ENCODE measurements at regions not wholly inside any gene's neighbourhood (a gene's known extent, or its start where the extent isn't known, plus 50 kb on each side); places are given as distances from the start of the nearest gene placed in this dataset.

DNA sequence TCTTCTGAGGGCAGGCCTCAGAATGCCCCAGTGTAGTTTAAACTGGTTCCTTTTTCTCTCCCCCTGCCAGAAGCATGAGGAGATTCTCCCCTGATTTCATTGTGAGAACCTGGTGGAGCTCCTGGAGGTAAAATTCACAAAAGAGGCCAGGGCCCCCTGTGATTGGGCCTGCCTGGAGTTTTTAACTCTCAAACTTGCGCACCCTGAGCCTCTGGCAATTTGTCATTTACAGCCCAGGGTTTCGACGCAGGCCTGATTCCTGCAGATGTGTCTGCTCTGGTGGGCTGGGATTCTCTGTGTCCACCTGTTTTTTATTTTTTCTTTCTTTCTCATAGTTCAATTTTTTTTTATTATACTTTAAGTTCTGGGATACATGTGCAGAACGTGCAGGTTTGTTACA, 157.9 kb downstream of the ASB1 start:
- no peak overlapping the region for H3K4me3 ChIP-seq (ENCODE audit: low read depth, low read length)
- TF ChIP-seq, protein P1, sequence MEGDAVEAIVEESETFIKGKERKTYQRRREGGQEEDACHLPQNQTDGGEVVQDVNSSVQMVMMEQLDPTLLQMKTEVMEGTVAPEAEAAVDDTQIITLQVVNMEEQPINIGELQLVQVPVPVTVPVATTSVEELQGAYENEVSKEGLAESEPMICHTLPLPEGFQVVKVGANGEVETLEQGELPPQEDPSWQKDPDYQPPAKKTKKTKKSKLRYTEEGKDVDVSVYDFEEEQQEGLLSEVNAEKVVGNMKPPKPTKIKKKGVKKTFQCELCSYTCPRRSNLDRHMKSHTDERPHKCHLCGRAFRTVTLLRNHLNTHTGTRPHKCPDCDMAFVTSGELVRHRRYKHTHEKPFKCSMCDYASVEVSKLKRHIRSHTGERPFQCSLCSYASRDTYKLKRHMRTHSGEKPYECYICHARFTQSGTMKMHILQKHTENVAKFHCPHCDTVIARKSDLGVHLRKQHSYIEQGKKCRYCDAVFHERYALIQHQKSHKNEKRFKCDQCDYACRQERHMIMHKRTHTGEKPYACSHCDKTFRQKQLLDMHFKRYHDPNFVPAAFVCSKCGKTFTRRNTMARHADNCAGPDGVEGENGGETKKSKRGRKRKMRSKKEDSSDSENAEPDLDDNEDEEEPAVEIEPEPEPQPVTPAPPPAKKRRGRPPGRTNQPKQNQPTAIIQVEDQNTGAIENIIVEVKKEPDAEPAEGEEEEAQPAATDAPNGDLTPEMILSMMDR (IDR thresholded peaks at IDR 0.05; ENCODE audit: borderline replicate concordance, insufficient read depth, low read depth, low read length), result no peak

- H3K4me3 ChIP-seq (ENCODE audit: low read depth, low read length), result no peak overlapping the region
- TF ChIP-seq, protein P1 (IDR thresholded peaks at IDR 0.05; ENCODE audit: borderline replicate concordance, insufficient read depth, low read depth, low read length), result no peak
Observed at GRCh38 chr2:238585836-238586821, 159.4 kb downstream of the ASB1 start.

DNA sequence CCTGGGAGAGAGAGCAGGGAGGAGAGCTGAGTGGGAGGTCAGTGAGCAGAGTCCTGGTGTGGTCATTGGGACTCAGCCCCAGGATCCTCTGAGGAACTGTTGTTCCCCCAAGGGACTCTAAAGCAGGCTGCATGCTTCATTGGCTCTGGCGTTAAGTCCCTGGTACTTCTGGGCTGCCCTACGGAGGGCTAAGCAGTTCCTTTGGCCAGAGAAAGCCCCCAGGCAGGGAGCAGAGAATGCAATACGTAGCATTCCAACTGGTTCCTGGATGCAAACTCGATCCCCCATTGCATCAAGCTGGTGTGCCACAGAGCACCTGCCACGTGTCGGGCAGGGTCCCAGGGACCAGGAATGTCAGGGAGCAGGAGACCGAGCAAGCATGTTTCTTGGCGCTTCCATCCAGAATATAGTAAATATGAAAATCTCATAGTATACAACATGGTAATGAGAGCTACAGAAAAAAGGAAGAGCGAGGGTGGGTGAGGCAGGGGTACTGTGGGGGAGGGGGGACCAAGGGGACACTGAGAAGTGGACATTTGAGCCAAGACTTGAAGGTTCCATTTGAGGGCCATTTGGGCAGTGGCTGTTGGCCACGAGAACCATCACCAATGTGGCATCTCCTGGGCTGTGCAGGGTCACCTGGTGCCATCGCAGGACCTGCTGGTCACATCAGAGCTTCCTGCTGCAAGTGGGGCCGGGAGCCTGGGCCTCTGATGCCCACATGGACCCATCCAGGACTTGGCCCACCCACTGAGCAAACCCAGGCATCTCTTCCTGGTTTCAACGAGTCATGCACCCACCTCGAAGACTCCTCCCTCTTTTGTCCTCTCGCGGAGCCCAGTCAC, 160.4 kb downstream of the ASB1 start:
- TF ChIP-seq, protein P1 (IDR thresholded peaks at IDR 0.05; ENCODE audit: borderline replicate concordance, insufficient read depth, low read depth, low read length), result no peak
- no peak overlapping the region for H3K4me3 ChIP-seq (ENCODE audit: low read depth, low read length)

DNA sequence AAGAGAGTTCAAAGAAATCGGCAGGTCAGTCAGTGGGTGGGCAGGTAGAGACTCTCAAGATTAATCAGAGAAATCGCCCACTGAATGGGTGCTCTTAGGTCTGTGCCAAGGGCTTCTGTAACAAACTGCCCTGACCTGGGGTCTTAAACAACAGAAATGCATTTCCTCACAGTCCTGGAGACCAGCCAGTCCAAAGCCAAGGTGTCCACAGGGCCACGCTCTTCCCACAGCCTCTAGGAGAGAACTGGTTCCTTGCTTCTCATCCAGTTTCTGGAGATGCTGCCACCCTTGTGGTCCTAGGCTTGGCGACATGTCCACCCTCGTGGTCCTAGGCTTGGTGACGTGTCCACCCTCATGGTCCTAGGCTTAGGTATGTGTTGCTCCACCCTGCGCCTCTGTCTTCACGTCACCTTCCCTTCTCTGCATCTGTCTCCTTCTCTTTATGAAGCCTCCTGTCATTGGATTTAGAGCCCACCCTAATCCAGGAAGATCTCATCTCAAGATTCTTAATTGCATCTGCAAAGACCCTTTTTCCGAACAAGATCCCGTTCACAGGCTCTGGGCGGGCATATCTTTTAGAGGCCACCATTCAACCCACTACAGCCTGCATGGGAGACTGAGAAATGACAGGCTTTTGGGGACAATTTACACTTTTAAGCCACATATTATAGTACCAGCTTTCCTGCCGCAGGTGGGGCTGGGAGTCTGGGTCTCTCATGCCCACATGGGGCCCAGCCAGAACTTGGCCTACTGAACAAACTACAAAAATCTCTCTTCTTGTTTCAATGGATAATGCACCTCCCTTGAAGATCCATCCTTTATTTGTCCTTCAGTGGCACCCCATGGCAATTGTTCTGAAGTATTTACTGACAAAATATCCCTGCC, 161.3 kb downstream of the ASB1 start:
- H3K4me3 ChIP-seq (ENCODE audit: low read depth, low read length), result no peak overlapping the region
- TF ChIP-seq, protein P1 (IDR thresholded peaks at IDR 0.05; ENCODE audit: borderline replicate concordance, insufficient read depth, low read depth, low read length), result no peak

GRCh38 chr2:238589591-238590460, 163.1 kb downstream of the ASB1 start:
- no peak overlapping the region for H3K4me3 ChIP-seq (ENCODE audit: low read depth, low read length)

More at GRCh38 chr2:238589591-238590460, 163.1 kb downstream of the ASB1 start:
- TF ChIP-seq, protein P1 (IDR thresholded peaks at IDR 0.05; ENCODE audit: borderline replicate concordance, insufficient read depth, low read depth, low read length), result no peak

Measured in GM12875 (cell line).